RWPE1 (cell line): ENCODE measurements at regions not wholly inside any gene's neighbourhood (a gene's known extent, or its start where the extent isn't known, plus 50 kb on each side); places are given as distances from the start of the nearest gene placed in this dataset.

Source experiments
- CTCF ChIA-PET: fragments of 350-600 bp; sonication (Branson Sonifier 250); formaldehyde crosslinking; extraction: SDS; loops from one replicate; lab custom pipeline; 2021; lab: Yijun Ruan, JAX
- POLR2A ChIA-PET: fragments of 400-600 bp; formaldehyde crosslinking; extraction: SDS; loops from one replicate; lab custom pipeline; 2020; ENCODE audit warnings: antibody characterized with exemption; ENCODE audit not compliant: low non-redundant PET; lab: Yijun Ruan, JAX
- DNase-seq: peaks from one replicate; pipeline ENCODE4 v3.0.0; 2012; ENCODE audit warnings: low spot score
- H3K27ac ChIP-seq: fragments of 450-650 bp; 2 replicates; pipeline ENCODE4 v1.5.1; 2017
- TF ChIP-seq, protein P1 (sequence below): fragments of 450-650 bp; conservative IDR thresholded peaks from 2 replicates; pipeline ENCODE4 v1.5.1; 2017; ENCODE audit warnings: low read depth, mild to moderate bottlenecking

DNA sequence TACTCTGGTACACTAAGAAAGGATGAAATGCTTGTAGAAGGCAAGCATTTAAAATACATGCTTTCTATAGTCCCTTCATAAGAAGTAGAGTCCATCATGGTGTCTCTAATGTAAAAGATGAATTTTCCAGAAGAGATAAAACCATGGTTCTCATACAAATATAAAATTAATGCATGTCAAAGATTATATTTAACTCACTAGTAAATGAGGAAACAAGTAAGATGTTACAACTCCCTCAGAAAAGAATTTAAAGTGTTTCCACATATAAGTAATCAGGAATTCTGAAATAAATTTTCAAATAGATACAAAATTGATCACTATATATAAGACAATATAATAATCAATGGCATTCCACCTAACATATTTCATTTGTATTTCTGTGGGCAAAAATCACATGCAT lies 570.3 kb upstream of the CCDC54 start:
- no peak overlapping the region for H3K27ac ChIP-seq
- DNase-seq = no peak
- POLR2A ChIA-PET = no interaction called here
- CTCF ChIA-PET = no interaction called here
- TF ChIP-seq, protein P1, sequence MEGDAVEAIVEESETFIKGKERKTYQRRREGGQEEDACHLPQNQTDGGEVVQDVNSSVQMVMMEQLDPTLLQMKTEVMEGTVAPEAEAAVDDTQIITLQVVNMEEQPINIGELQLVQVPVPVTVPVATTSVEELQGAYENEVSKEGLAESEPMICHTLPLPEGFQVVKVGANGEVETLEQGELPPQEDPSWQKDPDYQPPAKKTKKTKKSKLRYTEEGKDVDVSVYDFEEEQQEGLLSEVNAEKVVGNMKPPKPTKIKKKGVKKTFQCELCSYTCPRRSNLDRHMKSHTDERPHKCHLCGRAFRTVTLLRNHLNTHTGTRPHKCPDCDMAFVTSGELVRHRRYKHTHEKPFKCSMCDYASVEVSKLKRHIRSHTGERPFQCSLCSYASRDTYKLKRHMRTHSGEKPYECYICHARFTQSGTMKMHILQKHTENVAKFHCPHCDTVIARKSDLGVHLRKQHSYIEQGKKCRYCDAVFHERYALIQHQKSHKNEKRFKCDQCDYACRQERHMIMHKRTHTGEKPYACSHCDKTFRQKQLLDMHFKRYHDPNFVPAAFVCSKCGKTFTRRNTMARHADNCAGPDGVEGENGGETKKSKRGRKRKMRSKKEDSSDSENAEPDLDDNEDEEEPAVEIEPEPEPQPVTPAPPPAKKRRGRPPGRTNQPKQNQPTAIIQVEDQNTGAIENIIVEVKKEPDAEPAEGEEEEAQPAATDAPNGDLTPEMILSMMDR = no peak

DNA sequence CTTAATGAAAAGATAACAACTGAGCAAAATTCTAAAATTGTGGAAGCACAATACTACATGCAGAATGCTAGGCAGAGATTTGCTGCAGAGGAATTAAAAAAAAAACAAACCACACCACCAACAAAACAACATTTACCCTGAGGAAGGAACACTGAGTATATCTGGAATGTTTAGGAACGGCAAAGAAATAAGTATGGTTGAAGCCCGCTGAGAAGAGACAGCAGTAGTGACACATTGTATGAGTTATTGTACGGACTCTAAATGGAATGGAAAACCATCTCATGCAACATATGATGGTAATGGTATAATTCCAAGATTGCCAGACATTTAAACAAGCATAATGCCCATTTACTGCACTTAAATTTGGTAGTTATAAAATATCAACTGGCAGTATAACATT lies 568.2 kb upstream of the CCDC54 start:
- ChIA-PET POLR2A (no interaction called here), CTCF (no interaction called here)
- TF ChIP-seq, protein P1 = no peak
- no peak overlapping the region for H3K27ac ChIP-seq
- DNase-seq = no peak

DNA sequence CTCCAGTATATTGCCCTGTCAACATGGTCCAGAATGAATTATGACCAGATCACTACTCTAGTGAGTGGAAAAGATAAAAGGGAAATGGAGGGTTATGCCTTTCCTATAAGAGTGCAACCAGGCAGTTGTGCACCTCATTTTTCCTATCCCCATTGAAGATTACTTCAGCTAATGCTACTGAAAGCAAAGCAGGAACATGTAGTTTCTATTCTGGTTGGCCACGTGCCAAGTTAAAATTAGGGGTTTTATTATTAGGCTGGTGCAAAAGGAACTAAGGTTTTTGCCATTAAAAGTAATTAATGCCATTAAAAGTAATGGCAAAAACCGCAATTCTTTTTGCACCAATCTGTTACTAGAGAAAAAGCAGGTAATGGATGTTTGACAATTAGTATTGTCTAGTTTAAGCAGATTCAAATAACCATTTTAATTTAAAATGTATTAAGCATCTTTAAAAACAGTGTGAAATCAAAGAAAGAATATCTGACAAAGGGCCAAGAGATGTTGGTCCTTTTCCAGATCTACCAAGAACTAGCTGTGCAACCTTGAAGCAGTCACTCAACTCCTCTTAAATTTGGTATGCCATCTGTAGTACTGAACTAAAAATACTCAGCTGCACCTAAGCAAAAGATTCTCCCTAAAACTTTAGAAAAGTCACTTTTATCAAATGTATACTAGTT lies 567.5 kb upstream of the CCDC54 start:
- no peak overlapping the region for H3K27ac ChIP-seq
- POLR2A ChIA-PET = no interaction called here
- TF ChIP-seq, protein P1 = no peak
- CTCF ChIA-PET = no interaction called here
- DNase-seq = no peak

DNA sequence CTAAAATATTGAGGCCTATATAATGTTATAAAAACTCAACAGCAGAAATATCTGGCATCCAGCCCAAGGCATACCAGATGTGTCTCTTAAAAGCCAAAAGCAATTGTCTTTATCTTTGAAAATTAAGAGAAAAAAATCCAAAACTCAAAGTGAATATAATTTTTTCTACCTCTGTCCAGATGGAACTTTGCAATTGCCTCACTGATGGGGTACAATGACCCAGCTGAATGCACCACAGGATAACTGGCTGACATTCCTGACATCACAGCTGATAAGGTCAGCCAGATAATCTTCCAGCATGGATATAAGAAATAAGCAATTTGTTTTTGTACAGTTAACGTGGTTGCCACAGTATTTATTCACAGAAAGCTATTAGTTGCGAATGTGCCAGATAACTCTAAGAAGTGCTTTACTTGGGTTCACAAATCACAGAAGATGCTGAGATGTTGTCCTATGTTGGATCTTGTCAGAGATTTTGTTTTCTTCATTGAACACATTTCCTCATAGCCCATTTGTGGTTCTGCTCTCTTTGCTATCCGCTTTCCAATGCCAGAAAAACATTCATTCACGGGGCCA lies 566.9 kb upstream of the CCDC54 start:
- no peak for DNase-seq
- TF ChIP-seq, protein P1 = no peak
- POLR2A ChIA-PET = no interaction called here
- H3K27ac ChIP-seq = no peak overlapping the region
- CTCF ChIA-PET = no interaction called here

DNA sequence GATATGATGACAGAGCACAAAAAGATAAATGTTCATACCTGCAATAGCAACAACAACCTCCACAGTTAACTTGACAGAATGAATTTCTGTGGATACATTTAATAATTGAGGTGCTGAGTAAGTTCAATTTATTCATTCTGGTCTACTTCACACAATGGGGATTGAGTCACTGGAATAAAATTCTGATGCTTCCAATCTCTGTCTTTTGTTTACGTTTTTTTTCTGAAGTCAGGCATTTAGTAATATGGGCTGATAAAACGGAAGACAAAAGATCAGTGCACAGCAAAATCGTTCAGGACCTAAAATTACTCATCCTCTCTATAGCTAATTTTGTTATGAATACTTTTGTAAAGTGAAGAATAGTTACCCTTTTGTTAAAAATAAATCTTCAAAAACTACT lies 565.9 kb upstream of the CCDC54 start:
- no peak overlapping the region for H3K27ac ChIP-seq
- ChIA-PET CTCF (no interaction called here), POLR2A (no interaction called here)
- DNase-seq = peak; percentile 14
- TF ChIP-seq, protein P1 = no peak

DNA sequence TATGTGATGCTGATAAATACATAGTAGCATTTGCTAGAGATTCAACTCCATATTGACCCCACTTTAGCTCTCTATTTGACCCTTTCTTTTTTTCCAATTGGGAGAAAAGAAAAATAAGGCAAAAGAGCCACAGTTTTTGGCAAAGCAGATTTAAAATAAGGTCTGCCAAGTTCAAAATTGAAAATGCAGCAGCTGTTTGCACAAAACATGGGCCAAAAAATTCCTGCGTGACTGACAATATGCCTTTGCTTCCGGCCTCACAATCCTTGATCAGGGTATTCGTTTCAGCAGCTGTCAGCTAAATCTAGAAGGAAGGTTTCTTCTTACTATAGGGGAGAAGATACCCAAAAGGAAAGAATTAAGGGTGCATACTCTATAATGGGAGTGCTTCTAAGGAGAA lies 563.5 kb upstream of the CCDC54 start:
- no peak overlapping the region for H3K27ac ChIP-seq
- TF ChIP-seq, protein P1 = no peak
- no peak for DNase-seq
- POLR2A ChIA-PET = no interaction called here
- CTCF ChIA-PET = interaction anchor here (0.9 kb wide), 1 partner anchor 1002 kb away, joined by 3 read pairs; no protein-coding TSS in a partner anchor
